CD4-positive, alpha-beta T cell (primary cell): ENCODE measurements at regions not wholly inside any gene's neighbourhood (a gene's known extent, or its start where the extent isn't known, plus 50 kb on each side); places are given as distances from the start of the nearest gene placed in this dataset.

Source experiments
- ATAC-seq: fragments of 200-7000 bp; cut with Tn5 transposase; one replicate; pipeline ENCODE4 v1.10.0; 2022; ENCODE audit warnings: mild to moderate bottlenecking; ENCODE audit not compliant: poor library complexity
- CTCF ChIA-PET: fragments of 350-600 bp; sonication (Branson Sonifier 250); formaldehyde crosslinking; loops from one replicate; lab custom pipeline; 2021; ENCODE audit warnings: antibody characterized with exemption, inconsistent platforms; lab: Charles Lee
- POLR2A ChIA-PET: fragments of 350-600 bp; sonication (Branson Sonifier 250); formaldehyde crosslinking; loops from one replicate; lab custom pipeline; 2021; ENCODE audit warnings: antibody characterized with exemption, inconsistent platforms; lab: Charles Lee
- DNase-seq, 14 experiments: peaks; one replicate each; pipeline ENCODE4 v3.0.0-alpha.2; 2013 to 2020; ENCODE audit warnings: mixed read lengths in 2 of 14
- H3K27ac ChIP-seq, 2 donors: one replicate each; pipeline versions ENCODE4 v1.5.1 to v1.7.0; 2013; ENCODE audit warnings: low read length in 2 of 2, low read depth in 1 of 2, mild to moderate bottlenecking in 1 of 2
- H3K27me3 ChIP-seq, 2 experiments: 1 replicate in 1 of 2; 2 replicates in 1 of 2; pipeline versions ENCODE4 v1.6.1 to v1.7.0; 2013; ENCODE audit warnings: low read length in 2 of 2, control low read depth in 1 of 2, mild to moderate bottlenecking in 1 of 2, moderate library complexity in 1 of 2; ENCODE audit not compliant: insufficient read depth in 2 of 2, control insufficient read depth in 1 of 2
- H3K36me3 ChIP-seq: one replicate; pipeline ENCODE4 v1.6.1; 2013; ENCODE audit warnings: low read length, control low read depth; ENCODE audit not compliant: insufficient read depth
- H3K4me1 ChIP-seq: one replicate; pipeline ENCODE4 v1.6.1; 2013; ENCODE audit warnings: low read length, control low read depth; ENCODE audit not compliant: insufficient read depth
- H3K4me3 ChIP-seq: one replicate; pipeline ENCODE4 v1.5.1; 2013; ENCODE audit warnings: mild to moderate bottlenecking, low read length, moderate library complexity
- H3K9me3 ChIP-seq, 2 experiments: 1 replicate in 1 of 2; 2 replicates in 1 of 2; pipeline versions ENCODE4 v1.6.1 to v1.7.0; 2013; ENCODE audit warnings: low read length in 2 of 2, mild to moderate bottlenecking in 2 of 2, control low read depth in 1 of 2, moderate library complexity in 1 of 2; ENCODE audit not compliant: control insufficient read depth in 1 of 2, insufficient read depth in 1 of 2
- H3K27ac Mint-ChIP-seq: one replicate; pipeline ENCODE4 v1.8.0; 2020; ENCODE audit warnings: mixed read lengths
- H3K27me3 Mint-ChIP-seq: one replicate; pipeline ENCODE4 v1.8.0; 2021; ENCODE audit warnings: mixed read lengths
- H3K36me3 Mint-ChIP-seq: one replicate; pipeline ENCODE4 v1.8.0; 2021; ENCODE audit warnings: low read depth, mixed read lengths
- H3K4me1 Mint-ChIP-seq: one replicate; pipeline ENCODE4 v1.8.0; 2021; ENCODE audit warnings: low read depth, mixed read lengths
- H3K4me3 Mint-ChIP-seq: one replicate; pipeline ENCODE4 v1.8.0; 2020; ENCODE audit warnings: mild to moderate bottlenecking, mixed read lengths
- H3K9me3 Mint-ChIP-seq: one replicate; pipeline ENCODE4 v1.8.0; 2020; ENCODE audit warnings: mixed read lengths
- CTCF ChIP-seq: fragments of 200-600 bp; IDR thresholded peaks from one replicate; pipeline ENCODE4 v1.8.0; 2022; ENCODE audit warnings: antibody characterized with exemption, mild to moderate bottlenecking
- intact Hi-C, 2 experiments: fragments of 100-400 bp; cut with DNase I in 1 of 2; cut with micrococcal nuclease in 1 of 2; formaldehyde crosslinking; loops; one replicate each; pipeline versions ENCODE4 v1.15.1 to v1.9.0; 2023 to 2025; cut with DNase I, micrococcal nuclease

GRCh38 chr3:9308298-9308990 is 54.4 kb upstream of the THUMPD3 start:
- ChIA-PET CTCF (no interaction called here), POLR2A (interaction anchor here (0.6 kb wide), 1 partner anchor 341 kb away, joined by 3 read pairs; the partner anchor contains the start of gene MTMR14)
- H3K4me1 ChIP-seq, result no peaks in the 10 kb centered on the region
- H3K4me3 ChIP-seq, result no peak overlapping the region
- no peak for TF ChIP-seq CTCF
- no peak for DNase-seq
- H3K27me3 Mint-ChIP-seq, result peaks cover 13% of the 10 kb centered on the region
- no peaks in the 10 kb centered on the region for H3K9me3 Mint-ChIP-seq
- H3K4me3 Mint-ChIP-seq, result no peak overlapping the region
- no peaks in the 10 kb centered on the region for H3K4me1 Mint-ChIP-seq
- no peak overlapping the region for H3K27ac Mint-ChIP-seq
- no peaks in the 10 kb centered on the region for H3K36me3 ChIP-seq
- ATAC-seq, result no peak
- H3K27me3 ChIP-seq, result no peaks in the 10 kb centered on the region
- H3K9me3 ChIP-seq, result no peaks in the 10 kb centered on the region
- intact Hi-C loops, result no loop called here
- H3K36me3 Mint-ChIP-seq, result no peaks in the 10 kb centered on the region
- no peak overlapping the region for H3K27ac ChIP-seq

- Histone ChIP-seq H3K27me3 (no peaks in the 10 kb centered on the region), H3K4me3 (no peak overlapping the region), H3K27ac (no peak overlapping the region), H3K36me3 (no peaks in the 10 kb centered on the region), H3K9me3 (no peaks in the 10 kb centered on the region), H3K4me1 (no peaks in the 10 kb centered on the region)
- no peak for ATAC-seq
- no peak for TF ChIP-seq CTCF
- POLR2A ChIA-PET, result no interaction called here
- Mint-ChIP-seq H3K27me3 (peaks cover 10% of the 10 kb centered on the region), H3K27ac (no peak overlapping the region), H3K36me3 (no peaks in the 10 kb centered on the region), H3K4me3 (no peak overlapping the region), H3K9me3 (no peaks in the 10 kb centered on the region), H3K4me1 (no peaks in the 10 kb centered on the region)
- DNase-seq, result no peak
- intact Hi-C loops, result no loop called here
- CTCF ChIA-PET, result interaction anchor here (0.9 kb wide), 1 partner anchor 322 kb away, joined by 3 read pairs; no protein-coding TSS in a partner anchor
Measured at GRCh38 chr3:9310043-9310442, 52.8 kb upstream of the THUMPD3 start.

- Mint-ChIP-seq H3K27me3 (peaks cover 10% of the 10 kb centered on the region), H3K4me3 (no peak overlapping the region), H3K27ac (no peak overlapping the region), H3K36me3 (no peaks in the 10 kb centered on the region), H3K9me3 (no peaks in the 10 kb centered on the region), H3K4me1 (no peaks in the 10 kb centered on the region)
- H3K9me3 ChIP-seq, result no peaks in the 10 kb centered on the region
- no peaks in the 10 kb centered on the region for H3K27me3 ChIP-seq
- ChIA-PET CTCF (no interaction called here), POLR2A (no interaction called here)
- no peak overlapping the region for H3K4me3 ChIP-seq
- H3K4me1 ChIP-seq, result no peaks in the 10 kb centered on the region
- TF ChIP-seq CTCF, result no peak
- DNase-seq (no peak), ATAC-seq (no peak)
- H3K36me3 ChIP-seq, result no peaks in the 10 kb centered on the region
- intact Hi-C loops, result no loop called here
- no peak overlapping the region for H3K27ac ChIP-seq
Measured at GRCh38 chr3:9311228-9311627, 51.6 kb upstream of the THUMPD3 start.
